Upper lobe of right lung (tissue), 1 donor: ENCODE measurements at regions not wholly inside any gene's neighbourhood (a gene's known extent, or its start where the extent isn't known, plus 50 kb on each side); places are given as distances from the start of the nearest gene placed in this dataset.

Source experiments
- ATAC-seq: fragments of 200-7000 bp; cut with Tn5 transposase; one replicate; pipeline ENCODE4 v1.9.1; 2020; ENCODE audit warnings: mild to moderate bottlenecking, moderate library complexity
- DNase-seq: peaks from one replicate; pipeline ENCODE4 v3.0.0-alpha.2; 2020
- H3K27ac ChIP-seq: fragments of 200-600 bp; one replicate; pipeline ENCODE4 v1.8.0; 2022
- H3K27me3 ChIP-seq: fragments of 200-600 bp; one replicate; pipeline ENCODE4 v1.8.0; 2022; ENCODE audit warnings: mild to moderate bottlenecking
- H3K36me3 ChIP-seq: fragments of 200-600 bp; one replicate; pipeline ENCODE4 v1.8.0; 2022
- H3K4me1 ChIP-seq: fragments of 200-600 bp; one replicate; pipeline ENCODE4 v1.8.0; 2022
- H3K4me3 ChIP-seq: fragments of 200-600 bp; one replicate; pipeline ENCODE4 v1.8.0; 2022; ENCODE audit warnings: mild to moderate bottlenecking
- H3K9me3 ChIP-seq: fragments of 200-600 bp; one replicate; pipeline ENCODE4 v1.8.0; 2022
- intact Hi-C: fragments of 100-400 bp; cut with DNase I; formaldehyde crosslinking; loops from one replicate; pipeline ENCODE4 v1.11.0; 2022
- TF ChIP-seq, protein P1 (sequence below): fragments of 200-600 bp; IDR thresholded peaks from one replicate; pipeline ENCODE4 v1.8.0; 2022; ENCODE audit warnings: antibody characterized with exemption
- donor health status: DM: no; HTN: yes; CAD: no; lungs with severe emphysema.

DNA sequence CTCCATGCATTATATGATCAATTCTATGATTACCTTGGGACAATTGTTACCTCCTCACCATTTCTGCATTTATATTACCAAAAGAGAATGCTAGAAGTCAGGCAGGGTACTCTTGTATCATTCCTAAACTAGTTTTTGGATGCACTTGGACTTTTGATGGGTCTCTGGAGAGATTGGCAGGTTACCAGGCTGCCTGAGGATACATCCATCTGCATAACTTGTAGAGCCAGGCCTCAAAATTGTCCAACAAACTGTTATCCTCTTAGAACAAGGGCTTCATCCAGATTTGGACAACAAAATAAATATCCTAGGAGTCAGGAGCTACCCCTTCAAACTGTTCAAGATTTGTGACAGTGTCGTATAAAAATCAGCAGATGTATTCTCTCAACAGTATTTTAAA, 326.1 kb downstream of the IL15 start:
- ATAC-seq (no peak), DNase-seq (no peak)
- Histone ChIP-seq H3K4me3 (no peak overlapping the region), H3K27me3 (no peaks in the 10 kb centered on the region), H3K36me3 (no peaks in the 10 kb centered on the region), H3K4me1 (no peaks in the 10 kb centered on the region), H3K27ac (no peak overlapping the region), H3K9me3 (no peaks in the 10 kb centered on the region)
- TF ChIP-seq, protein P1, sequence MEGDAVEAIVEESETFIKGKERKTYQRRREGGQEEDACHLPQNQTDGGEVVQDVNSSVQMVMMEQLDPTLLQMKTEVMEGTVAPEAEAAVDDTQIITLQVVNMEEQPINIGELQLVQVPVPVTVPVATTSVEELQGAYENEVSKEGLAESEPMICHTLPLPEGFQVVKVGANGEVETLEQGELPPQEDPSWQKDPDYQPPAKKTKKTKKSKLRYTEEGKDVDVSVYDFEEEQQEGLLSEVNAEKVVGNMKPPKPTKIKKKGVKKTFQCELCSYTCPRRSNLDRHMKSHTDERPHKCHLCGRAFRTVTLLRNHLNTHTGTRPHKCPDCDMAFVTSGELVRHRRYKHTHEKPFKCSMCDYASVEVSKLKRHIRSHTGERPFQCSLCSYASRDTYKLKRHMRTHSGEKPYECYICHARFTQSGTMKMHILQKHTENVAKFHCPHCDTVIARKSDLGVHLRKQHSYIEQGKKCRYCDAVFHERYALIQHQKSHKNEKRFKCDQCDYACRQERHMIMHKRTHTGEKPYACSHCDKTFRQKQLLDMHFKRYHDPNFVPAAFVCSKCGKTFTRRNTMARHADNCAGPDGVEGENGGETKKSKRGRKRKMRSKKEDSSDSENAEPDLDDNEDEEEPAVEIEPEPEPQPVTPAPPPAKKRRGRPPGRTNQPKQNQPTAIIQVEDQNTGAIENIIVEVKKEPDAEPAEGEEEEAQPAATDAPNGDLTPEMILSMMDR = no peak
- intact Hi-C loops = no loop called here

DNA sequence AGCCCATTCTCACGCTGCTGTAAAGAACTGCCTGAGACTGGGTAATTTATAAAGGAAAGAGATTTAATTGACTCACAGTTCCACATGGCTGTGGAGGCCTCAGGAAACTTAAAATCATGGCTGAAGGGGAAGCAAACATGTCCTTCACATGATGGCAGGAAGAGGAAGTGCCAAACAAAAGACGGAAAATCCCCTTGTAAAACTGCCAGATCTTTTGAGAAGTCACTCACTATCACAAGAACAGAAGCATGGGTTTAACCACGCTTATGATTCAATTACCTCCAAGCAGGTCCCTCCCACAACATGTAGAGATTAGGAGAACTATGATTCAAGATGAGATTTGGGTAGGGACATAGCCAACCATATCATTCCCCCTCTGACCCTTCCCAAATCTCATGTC, 335.5 kb downstream of the IL15 start:
- Histone ChIP-seq H3K27ac (no peak overlapping the region), H3K4me3 (no peak overlapping the region), H3K9me3 (no peaks in the 10 kb centered on the region), H3K36me3 (no peaks in the 10 kb centered on the region), H3K27me3 (no peaks in the 10 kb centered on the region), H3K4me1 (no peaks in the 10 kb centered on the region)
- DNase-seq (no peak), ATAC-seq (no peak)
- TF ChIP-seq, protein P1 = no peak
- intact Hi-C loops = no loop called here

DNA sequence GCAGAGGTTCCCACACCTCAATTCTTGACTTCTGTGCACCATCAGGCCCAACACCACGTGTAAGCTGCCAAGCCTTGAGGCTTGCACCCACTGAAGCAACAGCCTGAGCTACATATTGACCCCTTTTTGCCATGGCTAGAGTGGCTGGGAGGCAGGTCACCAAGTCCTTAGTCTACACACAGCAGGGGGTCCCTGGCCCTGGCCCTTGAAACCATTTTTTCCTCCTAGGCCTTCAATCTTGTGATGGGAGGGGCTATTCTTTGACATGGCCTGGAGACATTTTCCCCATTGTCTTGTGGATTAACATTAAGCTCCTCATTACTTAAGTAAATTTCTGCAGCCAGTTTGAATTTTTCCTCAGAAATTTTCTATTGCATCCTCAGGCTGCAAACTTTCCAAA, 336.6 kb downstream of the IL15 start:
- Histone ChIP-seq H3K9me3 (no peaks in the 10 kb centered on the region), H3K27me3 (no peaks in the 10 kb centered on the region), H3K4me1 (no peaks in the 10 kb centered on the region), H3K27ac (no peak overlapping the region), H3K36me3 (no peaks in the 10 kb centered on the region), H3K4me3 (no peak overlapping the region)
- ATAC-seq = no peak
- TF ChIP-seq, protein P1 = no peak
- intact Hi-C loops = no loop called here
- DNase-seq = no peak
